Epidermal melanocyte (primary cell): ENCODE measurements at regions not wholly inside any gene's neighbourhood (a gene's known extent, or its start where the extent isn't known, plus 50 kb on each side); places are given as distances from the start of the nearest gene placed in this dataset.

Experiments used
- DNase-seq: peaks from one replicate; pipeline ENCODE4 v3.0.0; 2011; ENCODE audit warnings: low spot score; ENCODE audit not compliant: insufficient read length

DNA sequence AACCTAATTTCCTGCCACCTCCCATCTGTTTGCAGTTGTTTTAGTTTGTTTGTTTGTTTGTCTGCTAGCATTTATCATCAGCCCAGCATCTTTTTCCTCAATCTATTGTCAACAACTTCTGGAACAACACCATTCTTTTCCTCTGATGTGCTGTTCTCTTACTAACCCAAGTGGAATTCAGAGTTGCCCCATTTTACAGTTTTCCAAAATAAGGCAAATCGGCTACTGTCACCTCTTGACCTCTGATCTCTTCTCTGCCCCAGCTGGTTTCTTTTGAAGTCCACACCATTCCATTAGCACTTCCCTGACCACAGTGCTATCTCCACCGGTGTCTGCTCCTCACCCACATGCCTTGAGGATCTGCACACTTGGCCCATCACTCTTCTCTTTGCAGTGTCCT is 102.4 kb downstream of the EFNB2 start:
- no peak for DNase-seq

DNA sequence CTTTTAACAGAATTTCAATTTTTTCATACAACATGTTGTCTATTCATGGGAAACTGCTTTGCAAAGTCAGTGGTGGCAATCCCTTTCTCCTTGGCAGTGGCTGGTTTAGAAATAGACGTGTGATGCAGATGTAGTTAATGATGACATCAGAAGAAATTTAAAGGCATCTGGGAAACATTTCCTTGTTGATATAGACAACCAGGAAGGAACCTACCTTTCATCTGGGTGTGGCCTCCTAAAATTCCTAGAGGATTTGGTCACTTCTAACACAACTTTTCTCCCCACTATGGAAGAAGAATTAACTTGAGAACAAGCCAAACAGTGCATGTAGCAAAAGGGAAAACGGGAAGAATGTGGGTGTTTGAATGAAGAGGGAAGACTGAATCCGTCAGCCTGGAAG is 102.8 kb downstream of the EFNB2 start:
- DNase-seq, result no peak

DNA sequence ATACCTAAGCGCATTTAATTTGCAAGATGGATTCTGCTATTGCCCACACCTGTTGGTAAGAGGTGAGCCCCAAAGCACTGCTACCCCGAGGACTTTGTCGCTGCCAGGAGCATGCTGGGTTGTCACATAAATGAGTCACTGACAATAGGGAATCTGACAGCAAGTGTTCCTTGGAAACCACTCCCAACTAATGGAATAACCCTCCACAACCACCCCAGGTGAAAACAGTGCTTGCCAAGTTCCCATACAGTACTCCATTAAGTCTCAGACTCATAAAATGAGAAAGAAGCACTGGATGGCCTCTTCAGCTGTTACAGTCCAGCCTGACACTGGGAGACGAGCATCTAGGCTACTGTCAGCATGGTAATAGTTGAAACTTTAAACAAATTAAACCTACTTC is 108.6 kb downstream of the EFNB2 start:
- DNase-seq, result no peak

DNA sequence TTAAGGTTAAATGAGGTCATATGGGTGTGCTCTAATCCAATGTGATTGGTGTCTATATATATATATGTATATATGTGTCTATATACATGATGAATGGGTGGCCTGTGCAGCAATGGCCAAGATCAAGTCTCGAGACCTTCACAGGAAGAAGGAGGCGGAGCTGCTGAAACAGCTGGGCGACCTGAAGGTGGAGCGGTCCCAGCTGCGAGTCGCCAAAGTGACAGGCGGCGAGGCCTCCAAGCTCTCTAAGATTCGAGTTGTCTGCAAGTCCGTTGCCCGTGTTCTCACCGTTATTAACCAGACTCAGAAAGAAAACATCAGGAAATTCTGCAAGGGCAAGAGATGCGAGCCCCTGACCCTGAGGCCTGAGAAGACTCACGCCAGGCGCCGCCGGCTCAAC is 109.8 kb downstream of the EFNB2 start:
- no peak for DNase-seq

DNA sequence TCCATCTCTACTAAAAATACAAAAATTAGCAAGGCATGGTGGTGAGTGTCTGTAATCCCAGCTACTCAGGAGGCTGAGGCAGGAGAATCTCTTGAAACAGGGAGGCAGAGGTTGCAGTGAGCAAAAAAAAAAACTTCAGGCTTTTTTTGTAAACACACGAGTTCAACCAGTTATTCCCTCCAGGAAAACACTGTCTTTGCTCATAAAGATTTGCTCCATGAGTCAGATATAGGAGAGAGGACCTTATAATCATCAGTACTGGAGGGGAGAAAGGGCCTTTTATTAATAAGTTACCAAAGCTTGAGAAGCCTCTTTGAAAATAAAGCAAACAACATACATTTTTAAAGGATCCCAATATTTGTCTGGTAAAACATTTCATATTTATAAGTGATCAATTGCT is 110.7 kb downstream of the EFNB2 start:
- no peak for DNase-seq

DNA sequence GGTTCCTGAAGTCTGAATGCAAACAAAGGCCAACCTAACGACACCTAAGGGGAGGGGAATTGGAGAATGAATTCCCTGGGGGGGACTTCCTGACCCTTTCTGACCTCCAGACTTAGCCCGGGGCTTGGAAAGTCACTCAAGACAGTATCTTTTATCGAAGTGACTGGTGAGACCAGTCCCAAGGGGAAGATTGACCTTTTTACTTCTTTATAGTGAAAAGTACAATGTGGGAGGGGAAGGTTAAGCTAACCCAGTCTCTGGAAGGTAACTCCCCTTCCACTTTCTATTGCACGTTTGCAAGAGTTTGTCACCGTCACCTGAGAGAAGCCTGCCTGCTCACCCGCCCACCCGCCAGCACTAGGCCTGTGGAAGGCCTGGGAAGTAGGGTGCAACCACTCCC is 111.9 kb downstream of the EFNB2 start:
- no peak for DNase-seq

DNA sequence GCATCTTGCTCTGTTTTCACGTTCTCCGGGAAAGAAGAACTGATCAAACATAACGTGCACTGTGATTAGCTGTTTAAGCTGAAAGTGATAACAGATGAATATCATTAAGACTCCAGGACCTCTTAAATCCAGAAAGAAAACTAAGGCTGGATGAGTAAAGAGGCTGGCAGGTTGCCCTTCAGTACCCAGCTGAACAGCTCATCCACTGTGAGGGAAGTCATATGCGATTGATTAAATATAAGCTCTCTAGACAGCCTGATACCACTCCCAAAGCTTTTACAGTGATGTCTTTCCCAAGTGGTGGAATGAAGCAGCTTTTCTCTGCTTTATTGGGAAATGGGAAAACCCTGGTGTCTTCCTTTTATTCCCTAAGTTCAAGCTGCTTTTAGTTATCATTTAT is 116.9 kb downstream of the EFNB2 start:
- DNase-seq, result peak; percentile 38

DNA sequence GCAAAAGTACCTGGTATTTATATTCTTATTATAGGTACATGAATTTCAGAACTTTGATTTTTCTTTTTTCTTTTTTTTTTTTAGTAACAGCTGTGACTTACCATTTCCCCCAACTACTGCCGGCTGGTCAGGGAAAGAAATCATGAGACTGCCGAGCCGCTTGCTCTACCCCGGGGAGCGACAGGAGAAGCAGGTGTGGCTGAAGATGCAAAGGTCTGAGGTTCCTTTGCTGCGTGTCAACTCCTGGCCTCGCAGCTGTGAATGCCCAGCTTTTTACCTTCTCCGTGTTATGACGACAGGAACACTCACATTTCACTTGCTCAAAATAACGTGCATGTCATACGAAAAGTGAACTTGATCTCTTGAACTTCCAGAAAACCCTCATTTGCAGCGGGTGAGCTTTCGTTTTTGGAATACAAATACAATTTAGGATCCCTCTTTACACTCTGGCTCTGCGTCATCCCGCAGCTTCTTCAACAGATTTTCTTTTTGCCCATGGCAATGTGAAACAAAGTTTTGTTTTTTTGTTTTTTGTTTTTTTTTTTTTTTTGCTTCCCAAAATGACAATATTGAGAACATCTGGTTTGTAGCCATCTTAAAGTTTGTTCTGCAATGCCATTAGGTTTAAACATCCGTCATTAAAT is 117.9 kb downstream of the EFNB2 start:
- DNase-seq, result no peak

DNA sequence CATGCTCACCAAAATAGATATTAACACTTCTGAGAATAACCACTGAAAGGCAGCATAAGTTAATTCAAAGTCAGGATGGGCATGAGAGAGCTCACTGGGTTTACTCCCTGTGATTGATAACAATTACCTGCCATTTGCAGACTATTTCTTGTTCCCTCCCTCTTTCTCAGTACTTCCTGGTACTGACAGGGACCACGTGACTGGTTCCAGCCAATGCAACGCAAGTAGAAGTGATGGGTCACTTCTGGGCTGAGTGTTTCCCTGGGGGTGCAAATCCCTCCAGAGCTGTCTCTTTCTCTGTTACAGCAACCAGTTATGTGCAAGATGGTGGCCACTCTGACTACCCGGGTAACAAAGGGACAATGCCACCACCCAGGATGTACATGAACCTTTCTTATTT is 118.8 kb downstream of the EFNB2 start:
- DNase-seq, result no peak

DNA sequence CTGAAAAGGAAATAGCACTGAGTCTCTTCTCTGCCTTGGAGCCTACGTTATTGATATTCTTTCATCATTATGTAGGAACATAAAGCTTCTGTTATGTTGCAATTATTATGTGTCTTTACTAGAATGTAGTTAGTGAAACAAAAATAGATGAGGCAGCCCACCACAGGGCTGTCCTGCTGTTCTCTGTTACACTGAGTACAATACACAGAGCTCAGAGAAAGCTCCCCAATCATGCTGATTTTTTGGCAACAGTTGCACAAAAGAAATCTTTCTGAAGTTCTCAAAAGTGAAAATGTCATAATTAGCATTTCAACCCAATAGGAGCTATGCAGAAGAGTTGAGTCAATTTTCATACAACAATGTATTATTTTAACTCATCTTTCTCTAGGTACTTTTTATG is 119.5 kb downstream of the EFNB2 start:
- DNase-seq, result peak; percentile 29

DNA sequence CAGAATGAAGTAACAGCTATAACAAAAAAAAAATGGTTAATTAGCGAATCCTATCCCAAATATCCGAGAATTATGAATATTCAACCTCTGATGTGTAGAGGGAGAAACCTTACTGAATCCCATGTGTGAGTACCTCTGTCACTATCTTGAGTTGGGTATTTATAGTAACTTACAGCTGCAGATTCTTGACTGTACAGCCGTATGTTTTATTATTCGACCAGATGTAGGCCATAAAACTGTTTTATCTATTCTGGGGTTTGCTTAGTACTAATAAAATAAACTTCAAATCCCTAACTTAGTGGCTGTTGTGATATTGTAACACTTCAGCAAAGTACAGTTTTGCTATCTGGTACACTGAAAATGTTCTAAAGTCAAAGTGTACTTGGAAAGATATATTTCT is 120.0 kb downstream of the EFNB2 start:
- no peak for DNase-seq

DNA sequence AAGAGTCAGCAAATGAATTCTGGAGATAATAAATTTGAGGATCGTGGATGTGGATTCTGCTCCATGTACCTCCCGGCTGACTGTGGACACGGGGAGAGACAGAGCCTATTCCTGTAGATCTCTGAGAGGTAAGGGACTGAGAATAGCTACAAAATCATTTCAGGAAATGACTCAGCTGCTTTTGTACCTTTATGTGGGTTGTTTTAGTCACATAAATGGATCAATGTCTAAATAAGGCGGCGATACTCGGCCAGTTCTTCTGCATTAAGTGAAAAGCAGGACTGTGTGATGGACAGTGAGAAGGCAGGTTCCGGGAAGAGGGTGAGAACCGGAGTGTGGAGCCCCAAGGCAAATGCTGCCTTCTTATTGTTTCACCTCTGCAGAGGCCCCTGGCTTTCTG is 128.1 kb downstream of the EFNB2 start:
- no peak for DNase-seq

DNA sequence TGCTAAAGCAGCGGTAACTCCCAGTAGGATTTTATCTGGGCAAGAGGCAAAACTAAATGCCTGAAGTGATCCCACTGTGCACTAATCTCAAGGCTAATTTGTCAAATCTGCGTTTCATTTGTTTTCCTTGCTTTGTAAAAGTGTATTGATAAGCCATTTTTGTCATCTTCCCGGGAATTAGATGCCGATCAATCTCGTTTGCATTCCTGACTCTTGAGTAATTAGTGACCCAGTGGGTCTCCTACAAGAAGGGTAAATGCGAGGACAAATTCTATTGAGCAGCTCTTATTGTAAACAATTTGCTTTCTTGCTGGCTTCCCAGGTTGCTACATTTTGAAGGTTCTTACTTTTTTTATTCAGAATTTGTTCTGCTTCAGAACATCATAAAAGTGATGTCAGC is 129.7 kb downstream of the EFNB2 start:
- no peak for DNase-seq

DNA sequence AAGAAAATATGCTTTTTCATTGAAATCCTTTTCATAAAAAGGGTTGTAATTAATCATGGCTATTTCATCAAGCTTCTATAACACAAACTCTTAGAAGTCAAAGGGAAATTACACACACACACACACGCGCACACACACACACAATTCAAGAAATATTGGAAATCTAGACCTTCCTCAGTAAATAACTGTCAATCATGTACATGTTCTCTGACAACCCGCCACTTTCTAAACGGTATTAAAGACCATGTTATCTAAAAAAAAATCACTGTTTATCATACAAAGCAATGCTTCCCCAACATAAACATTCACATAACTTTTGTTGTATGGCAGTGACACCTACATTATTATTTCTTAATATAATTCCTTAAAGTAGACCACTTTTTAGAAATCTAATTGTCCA is 132.2 kb downstream of the EFNB2 start:
- DNase-seq, result no peak

DNA sequence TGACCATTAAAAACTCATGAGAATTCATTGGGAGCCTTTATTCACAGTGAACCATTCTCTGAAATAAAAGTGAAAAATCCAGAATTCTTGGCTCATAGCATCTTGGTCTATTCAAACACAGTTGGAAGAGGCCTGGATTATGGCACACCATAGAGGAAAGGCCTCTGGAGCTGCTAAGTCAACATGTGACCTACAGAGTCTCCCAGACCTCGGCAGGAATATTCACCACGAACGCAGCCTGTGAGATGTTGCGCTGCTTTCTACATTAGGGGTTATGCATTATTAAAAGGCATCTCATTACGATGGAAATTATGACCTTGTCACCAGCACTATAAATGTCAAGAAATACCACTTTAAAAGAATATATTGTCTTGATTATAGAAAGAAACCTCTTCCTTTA is 132.6 kb downstream of the EFNB2 start:
- no peak for DNase-seq

DNA sequence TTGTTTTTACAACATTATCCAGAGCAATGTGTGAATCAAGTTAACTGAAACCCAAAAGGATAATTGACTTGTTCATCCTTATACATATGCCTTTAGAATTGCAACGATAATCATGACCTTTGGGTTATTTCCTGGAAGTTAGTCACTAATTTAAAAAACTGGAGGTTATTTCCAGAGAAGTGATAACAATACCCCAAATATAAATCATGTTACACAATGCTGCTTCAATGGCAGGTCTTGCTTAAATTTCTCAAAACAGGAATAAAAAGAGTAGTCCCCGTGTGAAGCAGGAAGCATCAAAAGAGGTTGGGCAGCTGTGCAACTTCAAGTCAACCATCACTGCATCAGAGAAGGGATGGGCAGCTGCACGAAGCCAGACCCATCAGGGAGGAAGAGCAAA is 134.4 kb downstream of the EFNB2 start:
- no peak for DNase-seq

DNA sequence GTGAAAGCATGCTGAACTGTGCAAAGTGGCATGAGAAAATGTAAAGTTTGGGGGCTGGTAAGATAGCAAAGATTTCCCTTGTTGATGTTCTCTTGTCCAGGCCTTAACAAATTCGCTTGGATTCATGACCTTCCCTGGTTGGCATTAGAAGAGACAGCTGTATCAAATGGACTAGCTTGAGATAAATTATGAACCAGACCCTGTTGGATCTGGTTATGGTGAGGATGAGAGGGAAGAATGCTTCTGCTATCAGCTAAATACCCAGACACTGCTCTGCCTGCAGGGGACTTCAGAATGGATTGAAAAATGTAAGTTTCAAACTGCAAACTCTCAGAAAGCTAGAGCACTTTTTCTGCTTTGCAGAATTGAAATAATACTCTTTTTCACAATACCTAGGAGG is 135.2 kb downstream of the EFNB2 start:
- DNase-seq, result no peak

DNA sequence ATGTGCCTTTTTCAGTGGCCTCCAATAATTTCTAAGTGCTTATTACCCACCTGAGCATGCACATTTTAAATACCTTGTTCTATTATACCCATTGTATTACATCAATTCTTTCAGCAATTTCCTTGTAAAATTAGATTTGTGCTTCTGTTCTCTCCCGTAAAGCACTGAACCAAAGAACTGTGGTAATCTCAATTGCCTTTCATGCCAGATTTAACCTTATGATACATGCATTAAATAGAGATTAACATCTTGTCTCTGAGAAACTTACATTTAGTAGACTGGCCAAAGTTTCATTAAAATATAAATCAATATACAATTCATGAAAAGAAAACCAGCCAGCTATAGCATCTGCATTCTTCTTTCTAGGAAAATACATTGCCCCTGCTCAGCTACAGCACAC is 137.2 kb downstream of the EFNB2 start:
- DNase-seq, result no peak

DNA sequence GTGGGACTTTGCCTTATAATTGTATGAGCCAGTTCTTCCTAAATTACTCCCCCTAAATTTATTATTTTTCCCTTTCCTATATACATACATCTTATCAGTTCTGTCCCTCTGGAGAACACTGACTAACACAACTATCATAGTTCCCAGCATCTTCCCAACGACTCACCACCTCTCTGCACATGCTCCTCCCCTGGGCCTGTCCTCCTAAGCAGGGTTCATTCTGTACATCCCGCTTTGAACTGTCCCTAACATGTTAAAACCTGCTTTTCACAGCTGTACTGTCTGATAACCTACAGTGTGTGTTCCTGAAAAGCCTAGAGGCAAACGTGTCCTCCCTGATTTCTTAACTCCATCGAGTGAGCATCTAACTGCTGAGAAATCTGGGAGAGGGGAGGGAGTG is 141.7 kb downstream of the EFNB2 start:
- DNase-seq, result no peak

DNA sequence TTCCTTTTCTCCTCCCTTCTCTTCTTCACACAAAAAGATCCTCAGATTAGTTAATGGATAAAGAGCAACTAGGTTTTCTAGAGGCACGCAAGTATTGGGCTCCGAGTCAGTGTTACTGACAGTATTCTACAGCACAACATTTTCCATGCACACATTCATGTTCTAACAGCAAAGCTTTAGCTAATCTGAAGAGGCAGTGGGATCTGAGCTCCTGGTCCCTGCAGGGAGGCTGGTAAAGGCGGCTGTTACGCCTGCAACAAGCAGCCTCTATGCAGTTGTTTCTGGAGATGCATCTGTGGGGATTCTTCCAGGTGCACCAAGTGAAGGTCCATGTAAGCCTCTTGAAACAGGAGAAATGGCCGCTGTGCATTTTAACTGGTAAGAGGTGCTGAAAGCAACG is 143.8 kb downstream of the EFNB2 start:
- DNase-seq, result no peak

DNA sequence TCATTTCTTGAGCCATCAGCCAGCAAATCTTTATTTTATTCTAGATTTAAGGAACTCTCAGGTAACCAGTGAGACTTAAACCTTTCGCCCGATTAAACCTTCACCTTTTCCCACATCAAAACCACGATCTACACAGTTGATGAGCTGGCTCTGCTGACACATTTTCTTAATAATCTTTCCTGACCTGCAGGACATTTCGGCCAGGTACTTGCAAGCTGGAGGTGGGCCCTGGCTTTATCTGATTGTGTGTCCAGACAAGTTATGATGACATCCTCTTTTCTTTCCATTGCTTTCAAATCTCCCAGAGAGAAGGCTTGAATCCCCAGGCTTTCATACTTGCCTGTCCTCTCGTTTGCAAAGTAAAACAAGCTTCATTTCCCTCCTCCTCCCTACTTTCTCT is 144.2 kb downstream of the EFNB2 start:
- DNase-seq, result no peak

DNA sequence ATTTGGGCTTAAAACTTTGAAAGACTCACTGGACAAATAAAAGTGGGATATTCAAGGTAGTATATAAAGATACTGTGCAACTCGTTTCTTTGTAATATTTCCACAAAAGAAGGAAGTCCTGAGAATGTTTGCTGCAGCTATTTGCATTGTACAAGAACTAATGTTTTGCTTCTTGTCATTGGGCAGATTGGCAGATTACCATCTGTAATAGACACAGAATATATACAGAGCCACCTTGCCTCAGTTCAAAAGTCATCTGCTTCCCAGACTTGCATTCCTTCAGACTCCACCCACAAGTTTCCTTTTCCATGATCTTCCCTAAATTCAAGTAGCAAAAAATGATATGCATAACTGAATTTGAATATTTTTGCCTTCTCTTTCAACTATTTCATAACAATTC is 145.1 kb downstream of the EFNB2 start:
- DNase-seq, result no peak

DNA sequence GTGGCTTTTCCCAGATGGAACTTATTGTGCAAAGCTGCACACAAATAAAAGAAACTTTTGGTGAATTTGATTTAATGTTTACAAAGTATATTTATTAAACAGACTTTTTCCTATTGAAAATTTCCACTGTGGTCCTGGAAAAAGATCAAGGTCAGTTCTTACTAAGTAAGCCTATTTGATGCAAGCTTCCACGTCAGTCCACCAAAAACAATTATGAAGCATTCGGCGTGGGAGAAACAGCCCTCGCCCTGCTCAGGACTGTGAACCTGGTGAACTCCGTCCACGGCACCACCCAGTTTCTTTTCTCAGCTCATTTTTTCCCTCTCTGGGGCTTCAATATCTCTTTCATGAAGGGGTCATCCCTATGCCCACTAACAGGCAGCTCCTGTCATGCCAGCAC is 149.8 kb downstream of the EFNB2 start:
- DNase-seq, result no peak

DNA sequence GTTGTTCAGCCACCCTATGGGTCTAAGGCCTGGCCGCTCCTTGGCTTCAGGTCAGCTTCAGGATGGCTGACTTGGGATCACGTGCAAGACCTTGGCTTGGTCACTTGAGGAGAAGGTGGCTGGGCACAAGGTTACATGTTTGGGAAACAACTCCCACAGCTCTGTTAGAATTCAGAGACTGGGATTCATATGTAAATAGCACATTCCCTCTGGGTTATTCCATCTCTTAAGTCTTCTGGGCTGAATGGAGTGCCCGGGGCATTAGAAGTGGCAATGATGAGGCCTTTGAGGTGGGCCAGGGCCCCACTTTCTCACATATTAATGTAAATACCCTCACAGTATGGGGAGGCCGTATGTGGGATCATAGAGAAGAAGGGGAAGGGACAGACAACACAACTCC is 150.9 kb downstream of the EFNB2 start:
- DNase-seq, result no peak
